Keratinocyte (primary cell): ENCODE measurements at regions not wholly inside any gene's neighbourhood (a gene's known extent, or its start where the extent isn't known, plus 50 kb on each side); places are given as distances from the start of the nearest gene placed in this dataset.

Source experiments
- DNase-seq: peaks from one replicate; pipeline ENCODE4 v3.0.0-alpha.2; 2011; ENCODE audit warnings: low read depth, missing footprints, low spot score
- FAIRE-seq: peaks from 2 replicates; lab custom pipeline; 2011; peaks lifted over from hg19 to GRCh38; lab: Jason Lieb, UNC
- H2AFZ ChIP-seq: 2 replicates; pipeline ENCODE4 v1.6.0; 2012; ENCODE audit warnings: low read length, control low read depth, inconsistent platforms; ENCODE audit not compliant: control insufficient read depth
- H3K27ac ChIP-seq: 2 replicates; pipeline ENCODE4 v1.5.1; 2011; ENCODE audit warnings: low read length; ENCODE audit not compliant: control insufficient read depth, insufficient read depth
- H3K27me3 ChIP-seq: 3 replicates; pipeline ENCODE4 v1.6.0; 2011; ENCODE audit warnings: low read length; ENCODE audit not compliant: control insufficient read depth, insufficient read depth; ENCODE audit errors: extremely low read depth
- H3K36me3 ChIP-seq, 2 experiments: 2 replicates in 1 of 2; 3 replicates in 1 of 2; pipeline ENCODE4 v1.5.1; 2011; ENCODE audit warnings: low read length in 2 of 2, mild to moderate bottlenecking in 1 of 2; ENCODE audit not compliant: control insufficient read depth in 2 of 2, insufficient read depth in 2 of 2; ENCODE audit errors: extremely low read depth in 1 of 2
- H3K4me1 ChIP-seq: 3 replicates; pipeline ENCODE4 v1.5.1; 2011; ENCODE audit warnings: low read length; ENCODE audit not compliant: control insufficient read depth, insufficient read depth; ENCODE audit errors: extremely low read depth
- H3K4me2 ChIP-seq: 3 replicates; pipeline ENCODE4 v1.6.0; 2011; ENCODE audit warnings: low read depth, low read length; ENCODE audit not compliant: control insufficient read depth, insufficient read depth; ENCODE audit errors: extremely low read depth
- H3K4me3 ChIP-seq, 3 experiments: fragments of 200-600 bp in 1 of 3; sonication (generic) in 1 of 3; 2 replicates in 2 of 3; 3 replicates in 1 of 3; pipeline ENCODE4 v1.5.1; 2011 to 2016; ENCODE audit warnings: low read length in 3 of 3, mild to moderate bottlenecking in 3 of 3, control low read depth in 2 of 3, inconsistent platforms in 1 of 3, low read depth in 1 of 3, mixed read lengths in 1 of 3, mixed run types in 1 of 3, moderate library complexity in 1 of 3; ENCODE audit not compliant: control insufficient read depth in 2 of 3, insufficient read depth in 2 of 3; ENCODE audit errors: extremely low read depth in 1 of 3
- H3K79me2 ChIP-seq: 2 replicates; pipeline ENCODE4 v1.6.0; 2012; ENCODE audit warnings: low read length; ENCODE audit not compliant: control insufficient read depth, insufficient read depth
- H3K9ac ChIP-seq: 3 replicates; pipeline ENCODE4 v1.6.0; 2011; ENCODE audit warnings: low read length; ENCODE audit not compliant: control insufficient read depth, insufficient read depth; ENCODE audit errors: extremely low read depth
- H3K9me1 ChIP-seq: 3 replicates; pipeline ENCODE4 v1.6.0; 2011; ENCODE audit warnings: low read length; ENCODE audit not compliant: control insufficient read depth, insufficient read depth; ENCODE audit errors: extremely low read depth
- H3K9me3 ChIP-seq: 2 replicates; pipeline ENCODE4 v1.5.1; 2012; ENCODE audit warnings: low read depth, low read length; ENCODE audit not compliant: control insufficient read depth
- H4K20me1 ChIP-seq: 3 replicates; pipeline ENCODE4 v1.6.0; 2011; ENCODE audit warnings: low read length; ENCODE audit not compliant: control insufficient read depth, insufficient read depth; ENCODE audit errors: extremely low read depth
- EZH2 ChIP-seq: IDR thresholded peaks from one replicate; pipeline ENCODE4 v1.6.1; 2012; ENCODE audit warnings: inconsistent platforms, mild to moderate bottlenecking, low read length, moderate library complexity
- dilution Hi-C: fragments of 300-500 bp; cut with MboI; formaldehyde crosslinking; loops from one replicate; pipeline ENCODE4 v1.7.0; 2020; ENCODE audit warnings: low sequenced_read_pairs; ENCODE audit not compliant: extremely low pct_ligation_motif_present
- TF ChIP-seq, protein P1 (sequence below), 3 experiments: IDR thresholded peaks in 1 of 3; conservative IDR thresholded peaks in 1 of 3; optimal IDR thresholded peaks in 1 of 3; 2 replicates in 2 of 3; 3 replicates in 1 of 3; pipeline versions ENCODE3 to v1.5.1; 2011; ENCODE audit warnings: low read length in 3 of 3, mild to moderate bottlenecking in 3 of 3, moderate library complexity in 2 of 3, control low read depth in 1 of 3, inconsistent platforms in 1 of 3; ENCODE audit not compliant: insufficient read depth in 2 of 3; ENCODE audit errors: extremely low read depth in 1 of 3

DNA sequence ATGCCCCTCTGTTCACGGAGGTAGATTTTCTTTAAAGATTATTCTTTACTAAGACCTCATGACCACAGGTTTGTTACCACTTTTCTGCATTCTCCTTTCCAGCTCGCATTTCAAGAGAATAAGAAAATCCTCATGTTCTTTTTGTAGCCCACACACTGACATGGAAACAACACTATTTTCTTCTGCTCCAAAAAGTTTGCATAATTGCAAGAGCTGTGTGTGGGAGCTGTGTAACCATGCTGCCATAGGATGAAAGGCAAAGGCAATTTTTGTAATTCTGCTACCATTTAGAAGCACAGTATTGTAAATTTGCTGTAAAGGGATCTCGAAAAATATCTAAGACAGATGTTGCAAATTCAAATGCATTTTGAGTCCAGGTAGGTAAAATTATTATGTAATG, 302.4 kb upstream of the EMCN start:
- Histone ChIP-seq H3K9ac (no peak overlapping the region), H3K27me3 (no peaks in the 10 kb centered on the region), H3K79me2 (no peaks in the 10 kb centered on the region), H3K4me2 (no peak overlapping the region), H3K4me1 (peaks cover 16% of the 10 kb centered on the region), H3K4me3 (no peak overlapping the region), H3K9me3 (no peaks in the 10 kb centered on the region), H3K27ac (no peak overlapping the region), H4K20me1 (no peaks in the 10 kb centered on the region), H2AFZ (no peak overlapping the region), H3K9me1 (no peaks in the 10 kb centered on the region), H3K36me3 (no peaks in the 10 kb centered on the region)
- FAIRE-seq (no peak), DNase-seq (no peak)
- dilution Hi-C loops, result no loop called here
- TF ChIP-seq EZH2, result no peak
- TF ChIP-seq, protein P1, sequence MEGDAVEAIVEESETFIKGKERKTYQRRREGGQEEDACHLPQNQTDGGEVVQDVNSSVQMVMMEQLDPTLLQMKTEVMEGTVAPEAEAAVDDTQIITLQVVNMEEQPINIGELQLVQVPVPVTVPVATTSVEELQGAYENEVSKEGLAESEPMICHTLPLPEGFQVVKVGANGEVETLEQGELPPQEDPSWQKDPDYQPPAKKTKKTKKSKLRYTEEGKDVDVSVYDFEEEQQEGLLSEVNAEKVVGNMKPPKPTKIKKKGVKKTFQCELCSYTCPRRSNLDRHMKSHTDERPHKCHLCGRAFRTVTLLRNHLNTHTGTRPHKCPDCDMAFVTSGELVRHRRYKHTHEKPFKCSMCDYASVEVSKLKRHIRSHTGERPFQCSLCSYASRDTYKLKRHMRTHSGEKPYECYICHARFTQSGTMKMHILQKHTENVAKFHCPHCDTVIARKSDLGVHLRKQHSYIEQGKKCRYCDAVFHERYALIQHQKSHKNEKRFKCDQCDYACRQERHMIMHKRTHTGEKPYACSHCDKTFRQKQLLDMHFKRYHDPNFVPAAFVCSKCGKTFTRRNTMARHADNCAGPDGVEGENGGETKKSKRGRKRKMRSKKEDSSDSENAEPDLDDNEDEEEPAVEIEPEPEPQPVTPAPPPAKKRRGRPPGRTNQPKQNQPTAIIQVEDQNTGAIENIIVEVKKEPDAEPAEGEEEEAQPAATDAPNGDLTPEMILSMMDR (optimal IDR thresholded peaks at IDR 0.05 in 1 of 3, IDR thresholded peaks at IDR 0.05 in 1 of 3, conservative IDR thresholded peaks at IDR 0.05 in 1 of 3; ENCODE audit: extremely low read depth in 1 of 3, insufficient read depth in 2 of 3, low read length in 3 of 3), result no peak

DNA sequence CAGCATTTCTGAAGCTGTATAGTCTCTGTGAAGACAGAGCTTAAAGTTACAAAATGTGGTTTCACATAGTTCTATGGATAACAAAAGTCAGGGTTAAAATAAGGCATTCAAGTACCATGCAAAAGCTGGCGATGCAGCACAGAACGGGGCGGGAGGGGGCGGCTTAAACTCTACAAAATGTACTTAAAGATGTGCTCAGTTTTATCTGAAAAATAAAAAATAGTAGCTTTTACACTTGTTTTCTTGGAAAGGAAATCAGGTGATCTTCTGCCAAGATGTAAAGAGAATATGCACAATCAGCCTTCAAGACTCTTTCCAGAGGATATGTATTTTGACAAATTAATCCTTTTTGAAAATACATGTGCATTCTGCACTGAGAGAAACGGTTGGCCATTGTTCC, 301.7 kb upstream of the EMCN start:
- dilution Hi-C loops, result no loop called here
- H3K36me3 ChIP-seq, result no peaks in the 10 kb centered on the region
- no peaks in the 10 kb centered on the region for H3K9me3 ChIP-seq
- no peak overlapping the region for H3K4me2 ChIP-seq
- no peak overlapping the region for H3K4me3 ChIP-seq
- no peak overlapping the region for H2AFZ ChIP-seq
- DNase-seq, result no peak
- no peak overlapping the region for H3K9ac ChIP-seq
- H3K27me3 ChIP-seq, result no peaks in the 10 kb centered on the region
- FAIRE-seq, result no peak
- H3K27ac ChIP-seq, result no peak overlapping the region
- peaks cover 16% of the 10 kb centered on the region for H3K4me1 ChIP-seq
- no peaks in the 10 kb centered on the region for H3K9me1 ChIP-seq
- H3K79me2 ChIP-seq, result no peaks in the 10 kb centered on the region
- TF ChIP-seq, protein P1 (optimal IDR thresholded peaks at IDR 0.05 in 1 of 3, IDR thresholded peaks at IDR 0.05 in 1 of 3, conservative IDR thresholded peaks at IDR 0.05 in 1 of 3; ENCODE audit: extremely low read depth in 1 of 3, insufficient read depth in 2 of 3, low read length in 3 of 3), result no peak
- no peak for TF ChIP-seq EZH2
- H4K20me1 ChIP-seq, result no peaks in the 10 kb centered on the region
